NCI-H345 (cell line): ENCODE measurements at regions not wholly inside any gene's neighbourhood (a gene's known extent, or its start where the extent isn't known, plus 50 kb on each side); places are given as distances from the start of the nearest gene placed in this dataset.
A peak's percentile ranks its signal among the peaks of the same experiment; 100 is the strongest.

Source experiments
- DNase-seq: peaks from one replicate; lab custom pipeline; 2025; lab: John Stamatoyannopoulos, UW

DNA sequence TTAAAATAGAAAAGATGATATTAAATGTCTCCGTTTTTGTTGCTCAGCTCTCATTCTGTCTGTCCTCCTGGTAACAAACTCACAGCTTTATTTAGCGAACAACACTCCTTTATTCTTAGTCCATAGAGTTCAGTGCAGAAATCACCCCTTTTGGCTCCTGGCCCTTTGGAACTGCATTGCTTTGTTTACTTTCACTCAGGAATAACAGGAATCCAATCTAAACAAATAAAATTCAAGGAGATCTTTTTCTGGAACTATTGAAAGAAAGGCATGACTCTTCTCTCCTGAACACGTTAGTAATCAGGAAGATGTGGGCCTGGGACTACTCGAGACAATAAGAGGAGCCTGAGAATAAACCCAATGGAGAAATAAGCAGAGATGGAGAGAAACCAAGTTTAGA lies 409.2 kb downstream of the DIPK2A start:
- peak; percentile 34 for DNase-seq

DNA sequence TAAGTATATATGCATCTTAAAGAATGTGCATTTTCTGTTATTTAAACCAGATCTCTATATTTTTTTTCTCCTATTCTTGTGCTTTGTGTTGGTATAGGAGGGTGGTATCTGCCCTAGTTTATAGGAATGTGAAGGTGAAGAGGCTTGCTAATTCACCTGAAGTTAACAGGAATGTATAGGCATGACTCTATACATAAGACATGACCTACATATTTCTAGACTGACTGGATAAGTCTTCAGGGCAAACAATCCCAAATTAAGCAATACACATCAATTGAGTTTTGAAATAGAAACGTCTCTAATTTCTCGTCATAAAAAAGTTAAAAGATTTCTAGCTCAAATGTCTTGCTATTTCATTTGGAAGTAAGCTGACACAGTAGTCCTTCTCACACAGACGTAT lies 410.0 kb downstream of the DIPK2A start:
- no peak for DNase-seq

DNA sequence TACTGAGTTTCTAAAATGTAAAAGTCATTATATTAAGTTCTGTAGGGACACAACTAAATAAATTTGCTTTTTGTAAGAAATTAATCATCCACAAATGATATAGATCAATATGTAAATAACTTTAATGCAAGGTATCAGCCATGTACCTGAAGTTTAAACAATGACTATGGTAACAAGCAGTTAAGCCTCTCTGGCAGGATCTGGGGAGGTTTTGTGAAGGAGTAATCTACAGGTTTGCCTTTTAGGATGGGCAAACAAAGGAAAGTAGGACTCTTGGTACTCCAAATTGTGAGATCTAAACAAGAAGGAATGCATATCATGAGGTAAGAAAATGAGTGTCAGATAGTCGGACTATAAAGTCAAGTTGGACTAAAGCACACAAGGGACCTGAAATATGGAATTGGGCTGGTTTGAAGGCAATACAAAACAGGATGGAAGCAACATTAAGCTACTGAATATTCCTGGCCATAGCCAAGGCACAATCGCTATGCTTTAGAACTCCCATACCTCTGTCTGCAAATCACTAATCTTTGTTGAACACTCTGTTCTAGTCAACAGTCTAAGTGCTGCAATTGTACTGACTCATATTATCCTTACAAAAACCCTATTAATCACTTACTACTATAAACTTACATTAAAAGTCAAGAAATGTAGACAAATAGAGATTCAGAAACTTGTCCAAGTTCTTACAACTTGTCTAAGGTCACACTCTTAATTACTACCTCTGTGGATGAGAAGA lies 412.8 kb downstream of the DIPK2A start:
- DNase-seq, result no peak

DNA sequence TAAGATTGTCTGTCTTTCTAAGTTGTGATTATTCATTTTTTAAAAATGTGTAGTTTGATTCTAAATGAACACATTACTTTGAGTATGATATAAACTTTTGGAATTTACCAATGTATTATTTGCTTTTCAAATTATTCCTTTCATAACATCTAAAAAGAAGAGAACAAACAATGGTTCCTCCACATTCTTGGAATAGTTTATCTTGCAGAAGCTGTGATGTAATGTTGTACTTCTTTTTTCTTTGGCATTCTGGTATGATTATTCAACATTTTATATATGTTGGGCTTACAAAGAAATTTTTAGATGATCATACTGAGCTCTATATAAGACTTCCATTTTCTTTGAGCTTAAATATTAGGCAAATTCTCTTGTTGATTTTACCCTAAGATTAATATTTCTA lies 419.2 kb downstream of the DIPK2A start:
- no peak for DNase-seq

DNA sequence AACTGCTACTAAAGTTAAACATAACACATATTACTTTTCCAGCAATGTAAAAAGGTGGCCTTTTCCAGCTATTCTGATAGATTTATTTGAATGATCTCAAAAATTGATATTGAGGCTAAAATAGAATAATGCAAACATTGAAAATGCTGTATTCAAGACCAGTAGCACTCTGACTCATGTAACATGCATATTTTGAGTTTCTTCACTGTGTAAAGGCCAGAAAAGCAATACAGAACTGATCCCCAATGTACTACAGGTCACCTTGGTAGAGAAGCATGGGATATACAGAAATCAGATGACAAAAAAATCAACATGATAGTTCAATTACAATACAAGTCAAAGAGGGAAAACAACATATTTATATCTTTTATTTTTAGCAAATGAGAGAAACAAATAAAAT lies 419.6 kb downstream of the DIPK2A start:
- no peak for DNase-seq

DNA sequence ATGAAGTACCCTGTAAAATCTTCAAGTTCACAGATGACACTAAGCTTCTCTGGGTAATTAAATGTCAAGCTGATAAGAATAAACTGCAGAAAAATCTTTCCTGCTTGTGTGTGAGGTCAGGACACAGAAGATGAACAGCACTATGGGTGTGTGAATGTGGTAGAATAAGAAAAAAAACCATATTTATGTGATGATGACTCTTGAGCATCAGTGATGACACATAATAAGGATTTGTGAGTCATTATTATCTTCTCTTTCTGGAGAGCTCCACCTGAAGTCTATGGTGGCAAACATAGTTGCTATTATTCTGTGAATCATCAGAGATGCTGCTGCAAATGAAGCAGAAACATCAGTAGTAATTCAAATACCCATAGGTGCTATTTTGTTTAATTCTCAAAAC lies 422.4 kb downstream of the DIPK2A start:
- no peak for DNase-seq

DNA sequence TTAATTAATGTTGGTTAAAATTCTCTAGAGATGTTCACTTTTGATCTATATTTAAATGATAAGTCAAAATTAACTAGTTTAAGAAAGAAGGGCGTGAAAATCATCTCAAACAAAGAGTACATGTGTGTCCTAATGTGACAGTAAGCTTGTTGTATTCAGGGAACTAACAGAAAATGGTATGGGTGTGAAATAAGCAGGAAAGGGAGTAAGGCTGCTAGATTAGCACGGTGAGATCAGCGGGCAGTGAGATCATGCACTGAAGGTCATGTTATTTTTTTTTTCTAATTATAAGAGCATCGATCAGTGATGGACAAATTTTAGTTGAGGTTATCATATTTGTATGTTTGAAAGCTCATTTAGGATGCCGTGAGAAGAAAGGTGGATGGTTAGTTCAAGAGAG lies 430.8 kb downstream of the DIPK2A start:
- no peak for DNase-seq

DNA sequence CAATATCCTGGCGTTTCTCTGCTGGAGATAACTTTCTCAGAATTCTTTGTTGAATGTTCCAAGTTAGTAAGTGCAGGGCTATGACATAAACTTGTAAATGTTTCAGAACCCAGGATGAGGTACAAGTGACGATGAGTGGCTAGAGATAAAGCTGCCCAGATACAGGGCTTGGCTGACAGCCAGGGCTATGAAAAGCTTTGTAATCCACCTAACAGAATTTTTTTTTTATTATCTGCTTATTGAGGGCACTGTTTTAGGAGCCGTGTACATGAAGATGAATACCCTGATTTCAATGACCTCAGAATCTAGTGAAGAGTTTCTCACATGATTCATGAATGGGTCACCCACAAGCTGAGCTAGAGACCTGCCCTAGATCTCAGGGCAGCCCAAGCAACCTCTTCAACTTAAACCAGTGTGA lies 431.4 kb downstream of the DIPK2A start:
- DNase-seq, result no peak

DNA sequence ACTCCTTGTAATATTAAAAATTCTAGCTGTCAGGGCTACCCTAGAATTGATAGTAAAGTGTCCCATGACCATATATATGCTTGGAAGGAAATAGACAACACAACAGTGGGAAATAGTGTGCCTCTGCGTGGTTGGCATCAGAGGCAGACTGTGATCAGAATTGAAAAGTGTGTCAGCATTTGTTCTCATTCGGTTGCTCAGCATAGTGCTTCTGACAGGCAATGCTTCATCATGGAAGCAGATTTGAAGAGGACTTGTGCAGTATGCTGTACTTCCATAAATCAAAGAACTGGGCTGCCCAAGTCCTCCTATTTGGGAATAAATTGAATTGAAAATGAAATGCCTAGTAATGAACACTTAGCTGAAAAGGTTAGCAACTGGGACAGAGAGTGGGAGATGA lies 435.7 kb downstream of the DIPK2A start:
- DNase-seq, result no peak

DNA sequence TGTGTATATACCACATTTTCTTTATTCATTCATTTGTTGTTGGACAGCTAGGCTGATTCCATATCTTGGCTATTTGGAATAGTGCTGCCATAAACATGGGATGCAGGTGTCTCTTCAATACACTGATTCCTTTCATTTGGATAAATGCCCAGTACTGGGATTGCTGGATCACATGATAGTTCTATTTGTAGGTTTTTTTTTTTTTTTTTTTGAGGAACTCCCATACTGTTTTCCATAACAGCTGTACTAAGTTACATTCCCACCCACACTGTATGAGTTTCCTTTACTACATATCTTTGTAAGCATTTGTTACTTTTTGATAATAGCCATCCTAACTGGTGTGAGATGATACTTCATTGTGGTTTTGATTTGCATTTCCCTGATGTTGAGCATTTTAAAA lies 437.7 kb downstream of the DIPK2A start:
- DNase-seq, result peak; percentile 54

DNA sequence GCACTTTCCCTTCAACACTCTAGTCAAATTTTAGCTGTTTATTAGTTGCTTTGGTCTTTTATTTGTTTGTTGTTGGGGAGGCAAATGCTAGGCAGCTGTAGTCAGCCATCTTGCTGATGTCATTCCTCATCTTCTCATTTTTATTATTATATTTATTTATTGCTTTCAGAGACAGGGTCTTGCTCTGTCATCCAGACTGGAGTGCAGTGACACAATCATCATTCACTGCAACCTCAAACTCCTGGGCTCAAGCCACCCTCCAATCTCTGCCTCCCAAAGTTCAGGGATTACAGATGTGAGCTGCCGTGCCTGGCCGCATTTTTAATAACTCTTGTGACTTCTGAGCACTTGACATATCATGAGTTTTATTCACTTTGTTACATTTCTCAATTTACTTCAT lies 441.4 kb downstream of the DIPK2A start:
- no peak for DNase-seq

DNA sequence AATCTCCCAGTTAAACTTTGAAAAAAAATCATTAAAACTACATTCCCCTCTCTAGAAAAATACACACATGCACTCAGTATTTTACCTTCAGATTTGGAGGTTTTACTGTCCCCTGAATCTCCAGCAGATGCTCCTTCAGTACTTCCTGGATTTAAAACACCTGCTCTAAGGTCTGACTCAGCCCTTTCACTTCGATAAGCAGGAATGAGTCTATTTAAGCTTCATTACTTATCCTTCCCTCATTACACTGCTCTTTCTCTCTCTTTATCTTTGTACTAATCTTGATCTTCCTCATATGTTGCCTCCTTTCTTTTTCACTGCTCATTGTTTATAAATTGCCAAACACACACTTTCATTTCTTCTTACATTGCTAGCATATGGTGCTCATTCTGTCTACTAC lies 443.9 kb downstream of the DIPK2A start:
- DNase-seq, result no peak

DNA sequence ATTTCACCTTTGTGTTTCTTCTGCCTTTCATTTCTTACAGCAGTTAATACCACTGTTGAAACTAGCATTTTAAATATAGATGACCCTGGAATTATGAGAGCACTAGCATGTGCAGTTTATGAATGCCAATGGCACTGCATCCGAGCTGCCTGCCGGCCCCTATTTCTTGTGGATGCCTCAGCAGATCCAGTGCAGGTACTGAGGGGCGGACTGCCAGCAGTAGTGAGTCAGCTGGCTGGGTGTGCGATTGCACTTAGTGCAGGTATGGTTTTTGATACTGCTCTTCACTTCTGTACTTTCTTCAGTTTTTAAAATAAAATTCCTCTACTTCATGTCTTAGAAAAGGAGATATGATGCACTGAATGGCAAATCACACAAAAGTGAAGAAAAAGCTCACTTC lies 453.0 kb downstream of the DIPK2A start:
- DNase-seq, result no peak

DNA sequence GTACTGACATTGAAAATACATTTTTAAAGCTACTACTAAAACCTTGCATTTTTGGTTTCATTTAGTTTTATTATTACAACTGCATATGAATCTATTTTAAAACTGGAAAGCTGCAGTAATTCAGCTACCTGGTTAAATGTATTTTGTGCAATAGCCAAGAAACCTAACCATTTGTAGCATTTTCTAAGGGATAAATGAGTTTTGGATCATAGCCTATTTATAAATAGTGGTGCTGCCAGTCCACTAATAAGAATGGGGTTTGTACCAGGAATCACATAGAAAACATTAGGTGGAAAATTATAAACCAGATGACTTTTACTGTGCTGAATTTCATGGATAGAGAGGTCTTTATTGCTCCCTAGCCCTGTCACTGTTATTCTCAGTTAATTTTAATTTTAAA lies 454.7 kb downstream of the DIPK2A start:
- no peak for DNase-seq

DNA sequence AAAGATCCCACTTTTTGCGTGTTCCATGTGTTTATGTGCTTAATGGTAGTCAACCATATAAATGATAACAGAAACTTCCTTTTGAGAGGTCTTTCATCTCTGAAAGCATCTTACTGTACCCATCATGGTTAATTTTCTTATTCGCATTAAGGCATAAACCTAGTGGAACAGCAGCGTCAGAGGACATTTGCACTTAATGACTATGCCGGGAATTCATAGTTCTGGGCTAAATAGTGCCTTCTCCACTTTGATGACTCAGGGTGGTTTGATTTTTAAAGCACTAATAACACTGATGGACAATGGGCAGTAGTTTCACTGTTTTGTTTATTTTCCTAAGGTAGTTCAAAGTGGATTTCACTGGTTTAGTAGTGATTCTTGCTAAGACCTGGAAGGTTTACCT lies 455.3 kb downstream of the DIPK2A start:
- DNase-seq, result no peak

DNA sequence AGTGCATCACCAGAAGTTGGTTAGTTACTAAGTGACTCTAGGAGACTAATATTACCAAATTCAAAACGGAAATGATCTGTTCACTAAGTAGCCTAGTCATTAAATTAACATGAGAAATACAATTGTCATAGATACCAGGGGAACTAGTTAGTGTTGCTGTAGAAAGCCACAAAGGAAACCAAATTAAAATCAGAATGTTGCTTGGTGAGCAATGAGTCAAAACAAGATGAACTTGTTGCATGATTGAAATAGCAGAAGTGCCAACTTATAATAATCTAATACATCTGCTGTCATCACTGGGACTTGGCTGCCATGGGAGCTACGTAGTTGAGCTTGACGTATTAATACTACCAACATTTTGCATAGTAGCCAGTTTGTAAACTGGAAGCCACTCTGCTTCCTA lies 458.1 kb downstream of the DIPK2A start:
- no peak for DNase-seq

DNA sequence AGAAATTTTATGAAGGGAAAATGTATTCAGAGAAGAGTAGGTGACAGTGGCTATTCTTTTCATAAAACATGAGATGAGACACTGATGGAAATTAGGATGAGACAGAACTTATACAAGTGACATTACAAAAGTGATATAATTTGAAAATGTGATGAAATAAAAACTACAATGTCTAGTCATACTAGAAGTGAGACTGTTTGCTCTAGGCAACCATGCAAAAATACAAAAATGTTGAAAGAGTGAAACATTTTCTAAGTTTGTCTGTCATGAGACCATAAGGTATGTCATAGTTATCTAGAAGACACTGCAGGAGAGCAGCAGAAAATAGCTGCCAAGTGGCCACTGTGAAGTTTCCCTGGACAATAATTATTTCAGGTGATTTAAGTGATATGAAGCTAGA lies 459.5 kb downstream of the DIPK2A start:
- no peak for DNase-seq

DNA sequence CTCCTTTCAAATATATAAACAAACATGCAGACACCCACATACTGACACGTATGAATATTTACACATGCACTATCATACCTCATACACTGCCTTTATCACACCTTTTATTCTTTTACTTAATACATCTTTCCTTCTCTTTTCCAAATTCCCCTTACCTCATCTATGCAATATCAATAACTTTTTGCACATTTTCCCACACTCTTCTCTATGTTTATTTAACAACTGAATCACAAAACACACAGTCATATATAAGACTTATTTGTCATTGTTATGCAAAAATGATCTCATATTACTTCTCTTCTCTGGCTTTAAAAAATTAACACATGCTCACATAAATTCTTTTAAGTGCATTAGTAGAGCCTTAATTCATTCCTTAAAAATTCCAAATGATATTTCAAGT lies 461.4 kb downstream of the DIPK2A start:
- no peak for DNase-seq

DNA sequence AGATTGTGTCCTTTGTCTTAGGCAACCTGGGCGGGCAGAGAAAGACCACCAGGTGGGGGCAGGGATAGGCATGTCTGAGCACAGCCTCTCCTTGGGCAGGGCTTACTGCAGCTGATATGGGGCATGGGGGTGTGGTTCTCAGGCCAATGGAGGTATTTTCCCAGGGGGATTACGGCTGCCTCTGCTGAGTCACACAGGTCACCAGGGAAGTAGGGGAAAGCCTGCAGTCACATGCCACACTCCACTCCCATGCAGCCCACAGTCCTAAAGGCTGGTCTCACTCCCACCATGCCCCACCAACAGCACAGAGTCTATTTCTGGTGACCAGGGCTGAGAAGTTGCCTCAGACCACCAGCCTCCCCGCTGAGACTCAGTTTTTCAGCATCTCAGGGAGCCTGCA lies 466.4 kb downstream of the DIPK2A start:
- no peak for DNase-seq

DNA sequence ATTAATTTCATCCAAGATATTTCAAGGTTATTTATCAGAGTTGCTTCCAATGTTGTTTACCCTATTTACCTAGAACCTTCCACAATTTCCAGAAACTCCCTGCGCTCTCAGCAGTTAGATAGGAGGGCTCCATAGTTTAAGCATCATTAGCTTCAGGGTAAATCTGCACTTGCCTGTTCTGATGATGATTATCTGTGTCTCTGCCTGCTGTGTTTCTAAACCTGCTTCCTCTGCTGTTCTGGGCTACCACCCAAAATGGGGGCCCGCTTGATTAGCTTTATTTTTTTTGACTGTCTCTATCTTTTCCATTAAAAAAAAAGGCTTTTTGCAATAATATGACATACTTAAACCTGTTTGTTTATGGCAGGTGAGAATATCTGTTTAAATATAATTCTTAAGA lies 472.4 kb downstream of the DIPK2A start:
- no peak for DNase-seq

DNA sequence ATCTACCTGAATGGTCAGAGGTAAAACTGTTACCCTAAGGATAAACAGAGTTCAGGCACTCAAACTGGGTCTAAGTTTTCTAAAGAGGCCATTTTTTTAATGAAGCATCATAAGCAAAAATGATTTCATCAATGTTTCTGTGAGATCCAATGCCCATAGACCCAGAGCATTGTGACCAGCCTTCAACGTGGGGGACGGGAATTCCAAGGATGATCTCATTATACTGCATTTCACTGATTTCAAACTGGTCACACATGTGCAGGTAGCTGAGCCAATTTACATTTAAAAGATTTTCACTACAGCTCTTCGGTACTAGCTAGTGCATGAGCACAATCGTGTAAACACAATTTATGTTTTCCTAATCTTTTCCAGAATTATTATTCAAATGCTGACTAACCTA lies 472.9 kb downstream of the DIPK2A start:
- no peak for DNase-seq

DNA sequence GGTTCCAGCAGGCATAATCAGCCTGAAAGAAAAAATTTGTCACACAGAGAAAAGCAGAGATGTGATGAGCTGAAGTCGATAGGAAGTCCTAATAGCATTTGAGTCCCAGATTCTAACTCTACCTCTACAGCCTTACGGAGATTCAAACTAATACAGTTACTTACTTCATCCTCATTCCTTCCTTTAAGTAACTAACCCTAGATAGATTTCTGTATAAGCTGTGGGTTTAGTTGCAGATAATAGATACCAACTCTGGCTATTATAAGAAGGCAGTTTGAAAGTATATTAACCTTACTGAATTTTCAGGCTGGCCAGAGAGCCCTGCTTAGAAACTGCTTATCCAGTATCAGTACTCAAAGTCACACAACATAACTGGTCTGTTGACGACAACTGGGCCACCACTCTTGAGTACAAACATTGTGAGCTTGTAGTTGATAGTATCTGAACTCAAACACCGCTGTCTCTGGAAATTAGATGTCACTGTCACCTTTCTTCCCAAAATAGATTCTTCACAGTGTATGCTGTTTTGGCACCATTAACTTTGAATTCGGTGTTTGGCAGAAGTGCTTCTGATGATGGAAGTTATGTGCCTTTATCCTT lies 484.3 kb downstream of the DIPK2A start:
- DNase-seq, result no peak

DNA sequence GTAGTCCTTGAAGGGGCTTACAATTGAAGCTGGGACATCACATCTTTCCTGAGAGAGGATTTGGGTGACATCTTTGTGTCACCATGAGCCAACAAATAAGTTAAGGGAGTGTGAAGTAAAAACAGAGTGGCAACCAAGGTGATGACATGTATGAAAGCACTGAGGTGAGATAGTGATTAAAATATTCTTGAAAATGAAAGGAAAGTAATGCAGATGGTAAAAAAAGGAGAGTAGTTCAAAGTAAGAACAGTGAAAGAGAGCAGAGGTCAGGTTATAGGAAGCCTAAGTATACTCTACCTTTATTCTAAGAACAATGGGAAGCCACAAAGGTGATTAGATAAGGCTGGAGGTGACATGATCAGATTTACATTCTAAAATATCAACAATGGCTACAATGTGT lies 486.1 kb downstream of the DIPK2A start:
- DNase-seq, result no peak

DNA sequence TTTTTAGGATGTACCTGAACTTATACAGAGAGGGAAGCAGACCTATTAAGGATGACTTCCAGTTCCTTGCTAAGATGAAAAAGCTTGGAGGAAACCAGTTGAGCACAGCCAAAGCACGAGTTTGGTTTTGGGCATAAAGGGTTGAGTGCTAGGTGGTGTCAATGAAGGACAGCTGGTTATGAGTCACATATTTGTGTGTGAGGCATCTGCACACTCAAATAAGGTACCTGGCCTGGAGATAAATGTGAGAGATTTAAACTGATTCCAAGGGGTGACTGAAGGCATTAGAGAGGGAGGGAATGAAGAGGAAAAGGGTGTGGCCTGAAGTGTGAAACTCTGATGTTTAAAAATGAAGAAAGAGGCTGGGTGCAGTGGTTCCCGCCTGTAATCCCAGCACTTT lies 486.7 kb downstream of the DIPK2A start:
- DNase-seq, result no peak
